GM12865 (cell line): ENCODE measurements at regions not wholly inside any gene's neighbourhood (a gene's known extent, or its start where the extent isn't known, plus 50 kb on each side); places are given as distances from the start of the nearest gene placed in this dataset.

Experiments used
- DNase-seq: peaks from one replicate; pipeline ENCODE4 v3.0.0; 2010; ENCODE audit warnings: low read depth
- H3K4me3 ChIP-seq: 2 replicates; pipeline ENCODE4 v1.5.1; 2011; ENCODE audit warnings: mild to moderate bottlenecking, low read depth, low read length, control low read depth
- TF ChIP-seq, protein P1 (sequence below): IDR thresholded peaks from 2 replicates; pipeline ENCODE4 v1.5.1; 2011; ENCODE audit warnings: low read length, control low read depth, low read depth, inconsistent platforms; ENCODE audit not compliant: insufficient read depth; ENCODE audit errors: missing control alignments

DNA sequence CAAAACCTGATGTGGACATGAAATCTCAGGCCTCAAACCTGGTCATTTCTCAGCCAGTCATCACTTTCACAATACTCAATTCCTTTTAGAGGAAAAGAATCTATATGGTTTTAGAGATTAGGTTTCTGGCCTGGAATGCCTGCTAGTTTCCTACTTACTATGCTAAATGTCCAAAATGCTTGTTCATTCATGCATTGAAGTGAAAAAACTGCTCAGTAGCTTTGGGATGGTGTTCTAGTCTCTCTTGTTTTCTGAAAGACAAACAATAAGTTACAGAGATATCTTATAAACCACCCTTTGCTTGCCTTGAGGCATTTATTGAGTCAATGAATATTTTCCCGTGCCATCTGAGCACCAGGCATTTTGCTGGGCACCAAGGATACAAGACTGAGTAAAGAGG is 1146.5 kb upstream of the GOT2 start:
- DNase-seq = no peak
- TF ChIP-seq, protein P1, sequence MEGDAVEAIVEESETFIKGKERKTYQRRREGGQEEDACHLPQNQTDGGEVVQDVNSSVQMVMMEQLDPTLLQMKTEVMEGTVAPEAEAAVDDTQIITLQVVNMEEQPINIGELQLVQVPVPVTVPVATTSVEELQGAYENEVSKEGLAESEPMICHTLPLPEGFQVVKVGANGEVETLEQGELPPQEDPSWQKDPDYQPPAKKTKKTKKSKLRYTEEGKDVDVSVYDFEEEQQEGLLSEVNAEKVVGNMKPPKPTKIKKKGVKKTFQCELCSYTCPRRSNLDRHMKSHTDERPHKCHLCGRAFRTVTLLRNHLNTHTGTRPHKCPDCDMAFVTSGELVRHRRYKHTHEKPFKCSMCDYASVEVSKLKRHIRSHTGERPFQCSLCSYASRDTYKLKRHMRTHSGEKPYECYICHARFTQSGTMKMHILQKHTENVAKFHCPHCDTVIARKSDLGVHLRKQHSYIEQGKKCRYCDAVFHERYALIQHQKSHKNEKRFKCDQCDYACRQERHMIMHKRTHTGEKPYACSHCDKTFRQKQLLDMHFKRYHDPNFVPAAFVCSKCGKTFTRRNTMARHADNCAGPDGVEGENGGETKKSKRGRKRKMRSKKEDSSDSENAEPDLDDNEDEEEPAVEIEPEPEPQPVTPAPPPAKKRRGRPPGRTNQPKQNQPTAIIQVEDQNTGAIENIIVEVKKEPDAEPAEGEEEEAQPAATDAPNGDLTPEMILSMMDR = no peak
- no peak overlapping the region for H3K4me3 ChIP-seq

DNA sequence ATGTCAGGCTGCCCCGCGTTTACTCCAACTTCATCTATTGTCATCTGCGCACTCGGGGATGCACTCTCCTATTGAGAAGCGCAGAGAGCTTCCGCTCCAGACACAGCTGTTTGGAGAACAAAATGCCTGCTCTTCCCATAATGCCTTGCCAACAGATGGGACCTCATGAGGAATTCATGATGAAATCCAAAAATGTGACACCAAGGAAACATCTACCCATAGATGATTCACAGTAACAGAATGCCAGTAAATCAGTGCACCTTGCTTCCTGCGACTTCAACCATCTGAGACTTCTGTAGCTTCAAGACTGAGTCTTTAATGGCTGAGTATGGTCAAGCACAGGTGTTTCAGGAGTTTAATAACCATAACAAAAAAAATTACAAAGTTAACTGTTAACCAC is 1144.9 kb upstream of the GOT2 start:
- DNase-seq = no peak
- TF ChIP-seq, protein P1 = no peak
- no peak overlapping the region for H3K4me3 ChIP-seq

DNA sequence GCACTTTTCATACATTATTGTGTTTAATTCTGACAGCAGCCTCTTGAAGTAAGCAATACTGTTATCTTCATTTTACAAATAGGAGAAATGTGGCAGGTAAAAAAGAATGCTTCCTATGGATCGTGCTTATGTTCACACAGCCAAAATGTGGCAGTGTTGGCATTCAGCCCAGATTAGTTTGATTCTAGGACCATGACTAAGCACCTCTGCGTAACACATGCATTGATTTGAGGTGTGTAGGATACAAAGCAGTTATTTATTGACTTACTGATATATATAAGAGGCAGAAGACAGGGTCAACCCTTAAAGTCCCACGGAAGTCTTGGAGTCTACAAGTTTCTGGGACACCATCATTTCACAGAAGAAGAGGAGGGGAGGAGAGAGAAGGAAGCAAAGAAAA is 1144.4 kb upstream of the GOT2 start:
- TF ChIP-seq, protein P1 = no peak
- no peak for DNase-seq
- no peak overlapping the region for H3K4me3 ChIP-seq

DNA sequence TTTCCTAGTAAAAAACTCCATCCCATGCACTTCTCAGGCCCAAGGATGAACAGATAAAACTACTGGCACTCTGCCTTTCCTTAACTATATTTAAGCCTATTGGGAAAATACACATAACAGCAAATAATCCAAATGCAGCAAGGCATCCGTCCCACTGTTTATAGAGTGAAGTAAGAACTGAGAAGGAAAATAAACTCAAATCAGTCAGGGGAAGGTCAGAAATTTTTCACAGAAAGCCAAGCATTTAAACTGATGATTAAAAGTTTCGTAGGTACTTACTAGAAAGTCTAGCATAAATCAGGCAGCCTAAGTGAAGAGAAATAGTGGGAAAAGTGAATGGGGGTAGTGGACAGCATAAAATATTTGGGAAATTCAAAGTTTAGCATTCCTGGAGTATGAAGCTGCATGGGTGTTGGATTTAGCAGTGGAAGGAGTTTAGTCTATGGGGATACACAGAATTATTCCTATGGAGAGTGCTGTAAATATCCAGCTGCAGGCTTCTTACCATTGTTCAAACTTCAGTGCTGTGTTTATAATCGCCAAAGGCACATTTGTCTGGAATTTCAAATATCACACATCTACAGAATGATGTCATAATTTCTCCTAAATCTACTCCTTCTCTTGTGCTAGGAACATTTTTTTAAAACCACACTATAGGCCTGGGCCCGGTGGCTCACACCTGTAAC is 1131.0 kb upstream of the GOT2 start:
- DNase-seq = no peak
- H3K4me3 ChIP-seq = no peak overlapping the region
- TF ChIP-seq, protein P1 = no peak

DNA sequence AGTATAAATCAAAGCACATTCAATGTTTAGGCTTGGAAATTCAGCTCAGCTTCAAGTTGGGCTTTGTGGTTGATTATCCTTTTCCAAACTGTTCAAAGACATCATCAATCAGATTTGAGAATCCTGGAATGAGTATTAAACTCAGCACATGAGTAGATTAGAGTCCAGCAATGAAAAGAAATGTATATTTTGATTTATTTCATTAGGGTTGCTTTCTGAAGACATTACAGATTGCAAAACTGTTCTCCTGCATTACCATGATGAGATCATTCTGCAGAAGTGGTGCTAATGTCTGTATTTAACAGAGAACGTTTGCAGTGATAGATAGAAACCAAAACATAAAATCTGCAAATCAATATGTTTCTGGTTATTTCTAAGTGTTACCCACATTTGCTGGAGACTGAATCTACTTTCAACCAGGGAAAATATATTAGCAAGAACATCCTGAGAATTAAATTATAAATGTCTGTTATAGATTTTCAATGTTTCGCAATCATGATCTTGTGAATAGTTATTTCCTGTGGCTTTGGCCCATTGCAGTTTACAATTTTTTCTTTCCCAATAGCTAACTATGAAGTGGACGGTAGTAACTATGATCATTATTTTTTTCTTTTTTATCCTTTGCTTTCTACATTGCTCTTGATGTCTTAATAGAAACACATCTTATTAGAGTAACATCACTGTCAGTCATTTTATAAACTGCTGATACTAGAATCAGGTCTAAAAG is 1125.7 kb upstream of the GOT2 start:
- no peak for DNase-seq
- no peak overlapping the region for H3K4me3 ChIP-seq
- TF ChIP-seq, protein P1 = no peak

DNA sequence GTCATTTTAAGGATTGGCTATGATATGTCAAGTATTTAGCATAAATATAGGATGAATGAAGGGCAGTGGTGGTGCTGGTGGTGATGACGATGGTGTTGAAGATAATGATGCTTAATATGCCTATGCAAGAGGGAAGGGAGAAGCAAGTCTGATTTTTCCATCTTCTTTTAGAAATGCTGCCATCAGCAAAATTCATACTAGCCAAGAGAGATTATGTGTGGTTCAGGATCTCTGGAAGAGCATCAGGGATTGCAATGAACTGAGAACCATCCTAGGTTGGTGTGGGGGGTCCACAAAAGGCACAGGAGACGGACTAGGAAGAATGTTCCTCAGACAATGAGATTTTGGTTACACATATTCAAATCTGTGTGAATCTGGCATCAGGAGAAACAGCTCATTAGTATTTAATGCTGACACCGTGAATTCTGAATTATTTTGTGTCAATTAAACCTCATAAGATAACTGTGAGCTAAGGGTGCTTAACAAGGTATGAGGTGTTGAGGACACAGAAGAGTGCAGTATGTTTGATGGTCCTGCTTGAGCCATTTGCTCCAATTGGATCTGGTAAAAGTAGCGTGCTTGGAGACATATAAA is 1120.8 kb upstream of the GOT2 start:
- H3K4me3 ChIP-seq = no peak overlapping the region
- TF ChIP-seq, protein P1 = no peak
- no peak for DNase-seq

DNA sequence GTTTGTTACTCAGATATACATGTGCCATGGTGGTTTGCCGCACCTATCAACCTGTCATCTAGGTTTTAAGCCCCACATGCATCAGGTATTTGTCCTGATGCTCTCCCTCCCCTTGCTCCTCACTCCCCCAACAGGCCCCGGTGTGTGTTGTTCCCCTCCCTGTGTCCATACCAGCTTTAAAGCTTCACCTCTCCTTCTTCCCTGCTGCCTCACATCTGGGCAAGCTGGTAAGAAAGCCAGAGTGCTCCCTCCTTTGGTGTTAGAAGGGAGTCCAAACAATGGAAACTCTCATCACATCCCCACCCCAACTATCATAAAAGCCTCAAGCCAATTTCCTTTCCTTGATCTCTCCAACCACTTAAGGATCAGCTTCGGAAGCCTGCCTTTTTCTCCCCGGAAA is 1115.6 kb upstream of the GOT2 start:
- no peak for DNase-seq
- H3K4me3 ChIP-seq = no peak overlapping the region
- TF ChIP-seq, protein P1 = no peak
